IgD-negative memory B cell (primary cell): ENCODE measurements at regions not wholly inside any gene's neighbourhood (a gene's known extent, or its start where the extent isn't known, plus 50 kb on each side); places are given as distances from the start of the nearest gene placed in this dataset.
"Not testable (repeated sequence)": the region's sequence is repeated elsewhere in the genome, so short reads cannot be mapped to it uniquely, and the experiment has no call there.

Source experiments
- H3K27ac Mint-ChIP-seq, 3 donors: one replicate each; pipeline ENCODE4 v1.8.0; 2020 to 2022; ENCODE audit warnings: mild to moderate bottlenecking in 3 of 3, mixed read lengths in 3 of 3, moderate library complexity in 1 of 3
- H3K27me3 Mint-ChIP-seq: one replicate; pipeline ENCODE4 v1.8.0; 2021; ENCODE audit warnings: mixed read lengths
- H3K36me3 Mint-ChIP-seq: one replicate; pipeline ENCODE4 v1.8.0; 2020; ENCODE audit warnings: mild to moderate bottlenecking, mixed read lengths
- H3K4me1 Mint-ChIP-seq, 3 donors: one replicate each; pipeline ENCODE4 v1.8.0; 2020 to 2022; ENCODE audit warnings: mixed read lengths in 3 of 3, mild to moderate bottlenecking in 1 of 3
- H3K4me3 Mint-ChIP-seq, 4 donors: one replicate each; pipeline ENCODE4 v1.8.0; 2020 to 2022; ENCODE audit warnings: mild to moderate bottlenecking in 4 of 4, mixed read lengths in 4 of 4, moderate library complexity in 3 of 4
- H3K9me3 Mint-ChIP-seq, 3 donors: one replicate each; pipeline ENCODE4 v1.8.0; 2020 to 2021; ENCODE audit warnings: mixed read lengths in 3 of 3, mild to moderate bottlenecking in 1 of 3

DNA sequence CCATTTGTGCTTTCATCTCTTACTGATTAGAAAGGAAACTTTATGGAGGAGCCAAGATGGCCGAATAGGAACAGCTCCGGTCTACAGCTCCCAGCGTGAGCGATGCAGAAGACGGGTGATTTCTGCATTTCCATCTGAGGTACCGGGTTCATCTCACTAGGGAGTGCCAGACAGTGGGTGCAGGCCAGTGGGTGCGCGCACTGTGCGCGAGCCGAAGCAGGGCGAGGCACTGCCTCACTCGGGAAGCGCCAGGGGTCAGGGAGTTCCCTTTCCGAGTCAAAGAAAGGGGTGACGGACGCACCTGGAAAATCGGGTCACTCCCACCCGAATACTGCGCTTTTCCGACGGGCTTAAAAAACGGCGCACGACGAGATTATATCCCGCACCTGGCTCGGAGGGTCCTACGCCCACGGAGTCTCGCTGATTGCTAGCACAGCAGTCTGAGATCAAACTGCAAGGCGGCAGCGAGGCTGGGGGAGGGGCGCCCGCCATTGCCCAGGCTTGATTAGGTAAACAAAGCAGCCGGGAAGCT, 63.5 kb upstream of the SH3GL3 start:
- H3K36me3 Mint-ChIP-seq, H3K27me3 Mint-ChIP-seq: not testable (repeated sequence)

DNA sequence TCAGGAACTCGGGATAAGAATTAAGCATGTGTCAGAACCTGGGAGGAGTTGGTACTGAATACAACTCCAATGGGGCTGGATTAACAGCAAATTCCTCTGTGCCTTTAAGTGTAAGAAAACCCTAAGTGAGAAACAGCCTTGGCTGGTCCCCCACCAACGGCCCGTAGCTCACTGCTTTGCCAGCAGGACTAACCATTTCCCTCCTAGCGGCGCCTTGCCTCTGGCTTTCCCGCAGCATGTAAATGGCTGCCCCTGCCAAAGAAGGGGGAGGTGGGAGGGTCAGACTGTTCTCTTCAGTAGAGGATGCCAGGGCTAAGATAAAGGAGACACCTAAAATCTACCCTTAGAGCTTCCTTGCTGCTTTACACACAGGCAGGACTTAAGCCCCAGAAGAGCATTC, 51.0 kb upstream of the SH3GL3 start:
- H3K36me3 Mint-ChIP-seq: no peaks in the 10 kb centered on the region

More for the DNA sequence above, 63.5 kb upstream of the SH3GL3 start:
- H3K9me3 Mint-ChIP-seq, H3K27ac Mint-ChIP-seq, H3K4me1 Mint-ChIP-seq, H3K4me3 Mint-ChIP-seq: not testable (repeated sequence)

More for the DNA sequence above, 51.0 kb upstream of the SH3GL3 start:
- Mint-ChIP-seq H3K27ac (no peak overlapping the region), H3K27me3 (peaks cover 4% of the 10 kb centered on the region), H3K4me3 (no peak overlapping the region), H3K9me3 (no peaks in the 10 kb centered on the region), H3K4me1 (no peaks in the 10 kb centered on the region)
